ENCODE measurements at regions not wholly inside any gene's neighbourhood (a gene's known extent, or its start where the extent isn't known, plus 50 kb on each side); places are given as distances from the start of the nearest gene placed in this dataset.

- TF ChIP-seq FOXP2 (optimal IDR thresholded peaks at IDR 0.05; ENCODE audit: borderline replicate concordance, extremely low read depth, extremely low read length, insufficient read depth) (no peak), TAF1 (IDR thresholded peaks at IDR 0.05; ENCODE audit: borderline replicate concordance, insufficient read depth, low read length) (no peak), SIN3A (IDR thresholded peaks at IDR 0.05; ENCODE audit: borderline replicate concordance, insufficient read depth, low read length) (no peak), POLR2AphosphoS5 (IDR thresholded peaks at IDR 0.05; ENCODE audit: low read depth, low read length) (no peak)
- TF ChIP-seq, protein P1, sequence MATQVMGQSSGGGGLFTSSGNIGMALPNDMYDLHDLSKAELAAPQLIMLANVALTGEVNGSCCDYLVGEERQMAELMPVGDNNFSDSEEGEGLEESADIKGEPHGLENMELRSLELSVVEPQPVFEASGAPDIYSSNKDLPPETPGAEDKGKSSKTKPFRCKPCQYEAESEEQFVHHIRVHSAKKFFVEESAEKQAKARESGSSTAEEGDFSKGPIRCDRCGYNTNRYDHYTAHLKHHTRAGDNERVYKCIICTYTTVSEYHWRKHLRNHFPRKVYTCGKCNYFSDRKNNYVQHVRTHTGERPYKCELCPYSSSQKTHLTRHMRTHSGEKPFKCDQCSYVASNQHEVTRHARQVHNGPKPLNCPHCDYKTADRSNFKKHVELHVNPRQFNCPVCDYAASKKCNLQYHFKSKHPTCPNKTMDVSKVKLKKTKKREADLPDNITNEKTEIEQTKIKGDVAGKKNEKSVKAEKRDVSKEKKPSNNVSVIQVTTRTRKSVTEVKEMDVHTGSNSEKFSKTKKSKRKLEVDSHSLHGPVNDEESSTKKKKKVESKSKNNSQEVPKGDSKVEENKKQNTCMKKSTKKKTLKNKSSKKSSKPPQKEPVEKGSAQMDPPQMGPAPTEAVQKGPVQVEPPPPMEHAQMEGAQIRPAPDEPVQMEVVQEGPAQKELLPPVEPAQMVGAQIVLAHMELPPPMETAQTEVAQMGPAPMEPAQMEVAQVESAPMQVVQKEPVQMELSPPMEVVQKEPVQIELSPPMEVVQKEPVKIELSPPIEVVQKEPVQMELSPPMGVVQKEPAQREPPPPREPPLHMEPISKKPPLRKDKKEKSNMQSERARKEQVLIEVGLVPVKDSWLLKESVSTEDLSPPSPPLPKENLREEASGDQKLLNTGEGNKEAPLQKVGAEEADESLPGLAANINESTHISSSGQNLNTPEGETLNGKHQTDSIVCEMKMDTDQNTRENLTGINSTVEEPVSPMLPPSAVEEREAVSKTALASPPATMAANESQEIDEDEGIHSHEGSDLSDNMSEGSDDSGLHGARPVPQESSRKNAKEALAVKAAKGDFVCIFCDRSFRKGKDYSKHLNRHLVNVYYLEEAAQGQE (IDR thresholded peaks at IDR 0.05; ENCODE audit: insufficient read depth in 1 of 2, low read depth in 2 of 2, low read length in 2 of 2): no peak
Measured at GRCh38 chr9:82894548-82894947, 168.4 kb downstream of the RASEF start.

GRCh38 chr9:82894961-82895821, 167.8 kb downstream of the RASEF start:
- TF ChIP-seq POLR2AphosphoS5 (IDR thresholded peaks at IDR 0.05; ENCODE audit: low read depth, low read length) (no peak), SIN3A (IDR thresholded peaks at IDR 0.05; ENCODE audit: borderline replicate concordance, insufficient read depth, low read length) (no peak), TAF1 (IDR thresholded peaks at IDR 0.05; ENCODE audit: borderline replicate concordance, insufficient read depth, low read length) (no peak), FOXP2 (optimal IDR thresholded peaks at IDR 0.05; ENCODE audit: borderline replicate concordance, extremely low read depth, extremely low read length, insufficient read depth) (no peak)
- TF ChIP-seq, protein P1 (IDR thresholded peaks at IDR 0.05; ENCODE audit: insufficient read depth in 1 of 2, low read depth in 2 of 2, low read length in 2 of 2): no peak

DNA sequence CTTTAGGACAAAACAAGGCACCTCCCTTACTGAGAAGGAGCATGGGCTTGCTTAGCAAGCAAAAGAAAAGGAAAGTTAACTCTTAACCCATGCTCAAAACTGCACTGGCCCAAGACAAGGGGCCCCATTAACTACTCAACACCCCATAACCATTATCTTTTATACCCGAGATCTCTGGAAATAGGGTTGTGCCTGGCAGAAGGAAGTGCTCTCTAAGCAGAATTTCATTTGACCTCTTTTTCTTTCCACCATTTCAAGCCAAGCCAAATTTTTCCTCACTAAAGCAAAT, 167.2 kb downstream of the RASEF start:
- TF ChIP-seq FOXP2 (optimal IDR thresholded peaks at IDR 0.05; ENCODE audit: borderline replicate concordance, extremely low read depth, extremely low read length, insufficient read depth): no peak
- no peak for TF ChIP-seq TAF1 (IDR thresholded peaks at IDR 0.05; ENCODE audit: borderline replicate concordance, insufficient read depth, low read length)
- no peak for TF ChIP-seq SIN3A (IDR thresholded peaks at IDR 0.05; ENCODE audit: borderline replicate concordance, insufficient read depth, low read length)
- TF ChIP-seq, protein P1 (IDR thresholded peaks at IDR 0.05; ENCODE audit: insufficient read depth in 1 of 2, low read depth in 2 of 2, low read length in 2 of 2): no peak
- no peak for TF ChIP-seq POLR2AphosphoS5 (IDR thresholded peaks at IDR 0.05; ENCODE audit: low read depth, low read length)

DNA sequence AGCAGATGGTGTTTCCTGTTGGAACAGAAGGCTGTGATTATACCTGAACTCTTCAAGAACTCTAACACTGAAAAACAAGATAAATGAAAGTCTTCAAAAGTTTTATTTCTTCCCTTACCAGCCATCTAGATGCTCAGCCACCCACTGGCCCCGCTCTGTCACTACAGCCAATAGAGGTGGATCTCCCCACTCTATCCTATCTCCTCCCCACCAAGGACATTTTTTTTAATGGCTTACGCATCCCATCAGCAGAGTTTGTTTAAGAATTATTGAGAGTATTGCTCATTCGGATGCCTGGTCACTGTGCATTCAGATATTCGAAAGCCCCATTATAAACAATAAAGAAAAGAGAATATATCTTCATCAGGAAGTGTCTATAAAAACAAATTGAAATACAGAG, 159.4 kb downstream of the RASEF start:
- TF ChIP-seq SIN3A (IDR thresholded peaks at IDR 0.05; ENCODE audit: borderline replicate concordance, insufficient read depth, low read length): no peak

- TF ChIP-seq TAF1 (IDR thresholded peaks at IDR 0.05; ENCODE audit: borderline replicate concordance, insufficient read depth, low read length): no peak
- no peak for TF ChIP-seq SIN3A (IDR thresholded peaks at IDR 0.05; ENCODE audit: borderline replicate concordance, insufficient read depth, low read length)
- TF ChIP-seq FOXP2 (optimal IDR thresholded peaks at IDR 0.05; ENCODE audit: borderline replicate concordance, extremely low read depth, extremely low read length, insufficient read depth): no peak
- TF ChIP-seq, protein P1 (IDR thresholded peaks at IDR 0.05; ENCODE audit: insufficient read depth in 1 of 2, low read depth in 2 of 2, low read length in 2 of 2): no peak
- no peak for TF ChIP-seq POLR2AphosphoS5 (IDR thresholded peaks at IDR 0.05; ENCODE audit: low read depth, low read length)
Measured at GRCh38 chr9:82911996-82912395, 150.9 kb downstream of the RASEF start.

Measured in PFSK-1 (cell line).